Gastrocnemius medialis (tissue), 4 donors: ENCODE measurements at regions not wholly inside any gene's neighbourhood (a gene's known extent, or its start where the extent isn't known, plus 50 kb on each side); places are given as distances from the start of the nearest gene placed in this dataset.

Source experiments
- CTCF ChIP-seq, 5 experiments: fragments of 450-650 bp in 3 of 5; fragments of 200-600 bp in 2 of 5; sonication (generic) in 2 of 5; IDR thresholded peaks in 4 of 5; conservative IDR thresholded peaks in 1 of 5; 1 replicate in 4 of 5; 2 replicates in 1 of 5; pipeline ENCODE4 v1.5.1; 2016 to 2019; ENCODE audit warnings: antibody characterized with exemption in 5 of 5, mild to moderate bottlenecking in 3 of 5, moderate library complexity in 3 of 5
- POLR2A ChIP-seq, 2 donors: fragments of 450-650 bp; IDR thresholded peaks; one replicate each; pipeline ENCODE4 v1.6.1; 2017; ENCODE audit warnings: antibody characterized with exemption in 2 of 2, mild to moderate bottlenecking in 2 of 2, moderate library complexity in 2 of 2

- TF ChIP-seq CTCF (IDR thresholded peaks at IDR 0.05 in 4 of 5, conservative IDR thresholded peaks at IDR 0.05 in 1 of 5) (no peak), POLR2A (IDR thresholded peaks at IDR 0.05) (no peak)
Measured at GRCh38 chr3:77786216-77786615, 746.3 kb downstream of the ROBO2 start.
